ENCODE measurements at regions not wholly inside any gene's neighbourhood (a gene's known extent, or its start where the extent isn't known, plus 50 kb on each side); places are given as distances from the start of the nearest gene placed in this dataset.
"Not testable (repeated sequence)": the region's sequence is repeated elsewhere in the genome, so short reads cannot be mapped to it uniquely, and the experiment has no call there.

DNA sequence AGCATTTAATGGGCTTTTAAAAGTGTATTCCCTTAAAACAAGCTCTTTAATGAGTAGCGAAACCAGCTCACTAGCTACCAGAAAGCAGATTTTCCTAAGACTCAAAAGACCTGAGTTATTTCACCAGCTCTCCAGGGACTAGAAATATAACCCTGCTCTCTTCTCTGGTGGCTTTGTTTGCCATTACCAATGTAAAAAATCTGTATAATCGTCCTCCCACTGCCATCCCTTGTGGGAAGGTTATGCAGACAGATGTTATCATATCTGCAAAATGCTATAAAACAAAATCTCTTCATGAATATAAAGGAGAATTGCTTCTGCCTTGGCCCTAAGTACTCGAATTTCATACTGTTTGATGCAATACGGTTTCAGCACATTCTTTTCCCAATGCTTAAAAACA lies 335.2 kb downstream of the NUP35 start:
- no peak for DNase-seq

DNA sequence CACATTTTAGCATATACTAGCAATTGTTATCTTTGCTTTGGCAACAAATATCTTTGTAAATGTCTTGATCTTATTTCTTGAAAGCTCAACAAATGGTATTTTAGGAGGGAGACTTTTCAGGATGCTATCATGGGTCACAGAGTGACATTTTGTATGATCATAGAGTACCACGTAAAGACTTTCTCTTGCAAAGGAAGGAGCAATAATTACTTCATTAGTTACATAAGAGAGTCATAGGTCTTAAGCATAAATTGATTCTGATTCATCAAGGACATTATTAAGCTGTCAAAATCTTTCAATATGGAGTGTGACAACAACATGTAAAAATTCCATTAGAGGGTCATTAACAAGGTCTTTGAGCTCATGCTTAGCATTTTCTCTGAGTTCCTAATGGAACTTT lies 339.6 kb downstream of the NUP35 start:
- DNase-seq = no peak

DNA sequence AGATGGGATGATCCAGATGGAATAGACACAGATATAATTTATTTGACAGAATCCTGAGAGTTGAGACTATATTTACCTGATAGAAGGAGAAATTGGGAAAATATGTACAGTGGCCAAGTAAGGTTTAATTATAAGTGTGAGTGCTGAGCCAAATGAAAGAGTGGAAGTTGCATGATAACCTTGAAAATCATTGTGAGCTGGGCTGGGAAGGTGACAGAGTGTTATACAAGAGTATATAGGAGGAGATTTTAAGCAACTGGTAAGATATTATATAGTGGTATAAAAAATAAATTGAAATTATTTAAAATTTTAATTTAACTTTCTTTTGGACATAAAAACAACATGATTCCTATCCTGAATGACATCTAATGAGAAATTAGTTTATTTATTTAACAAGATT lies 340.8 kb downstream of the NUP35 start:
- DNase-seq = no peak

- no peak for DNase-seq
These were observed 350.9 kb downstream of the NUP35 start for GRCh38 chr2:183474912-183475695.

GRCh38 chr2:183476490-183476889 lies 352.2 kb downstream of the NUP35 start:
- no peak for DNase-seq

DNA sequence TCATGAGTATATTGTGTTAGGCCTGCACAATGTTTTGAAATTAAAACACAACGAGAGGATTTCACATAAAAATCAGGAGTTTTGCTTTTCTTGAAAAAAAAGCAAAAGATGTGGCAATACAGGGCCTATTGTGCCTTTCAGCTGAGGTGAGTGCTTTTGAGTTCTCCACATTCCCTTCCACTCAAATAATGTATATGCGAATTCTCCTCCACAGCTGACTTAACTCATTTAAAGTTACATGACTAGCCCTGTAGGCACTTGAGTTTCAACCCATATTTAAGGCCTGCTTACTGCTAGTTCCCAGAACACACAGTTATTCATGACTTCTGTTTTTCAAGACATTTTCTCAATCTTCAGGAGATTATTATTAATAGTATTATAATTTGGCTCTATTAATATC lies 353.1 kb downstream of the NUP35 start:
- DNase-seq = no peak

- not testable (repeated sequence) for DNase-seq
These were observed 354.8 kb downstream of the NUP35 start for GRCh38 chr2:183478941-183479595.

GRCh38 chr2:183487326-183487725 lies 363.1 kb downstream of the NUP35 start:
- DNase-seq = no peak

- no peak for DNase-seq
These were observed 364.2 kb downstream of the NUP35 start for GRCh38 chr2:183488421-183488820.

- DNase-seq = no peak
These were observed 366.2 kb downstream of the NUP35 start for GRCh38 chr2:183490489-183490888.

- no peak for DNase-seq
These were observed 366.7 kb downstream of the NUP35 start for GRCh38 chr2:183490914-183491313.

DNA sequence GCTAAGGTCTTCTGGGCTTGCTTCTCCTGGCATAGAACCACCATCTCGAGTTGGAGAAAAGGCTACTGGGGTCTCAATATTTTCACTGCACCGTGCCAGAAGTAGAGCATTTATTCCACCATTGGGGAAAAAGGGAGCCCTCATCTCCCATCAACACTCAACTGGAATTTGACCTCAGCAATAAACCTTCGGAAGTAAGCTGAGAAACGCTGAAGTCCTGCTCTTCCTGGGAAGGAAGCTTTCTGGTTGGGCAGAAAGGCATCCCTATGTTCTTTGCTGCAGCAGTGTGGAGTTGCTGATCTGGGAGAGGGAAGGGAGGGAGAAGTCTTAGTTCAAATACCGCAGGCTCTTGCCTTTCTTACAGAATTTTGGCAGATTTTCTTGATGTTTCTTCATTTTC lies 368.8 kb downstream of the NUP35 start:
- DNase-seq = no peak

GRCh38 chr2:183495079-183495478 lies 370.8 kb downstream of the NUP35 start:
- no peak for DNase-seq

GRCh38 chr2:183495589-183496267 lies 371.5 kb downstream of the NUP35 start:
- no peak for DNase-seq

DNA sequence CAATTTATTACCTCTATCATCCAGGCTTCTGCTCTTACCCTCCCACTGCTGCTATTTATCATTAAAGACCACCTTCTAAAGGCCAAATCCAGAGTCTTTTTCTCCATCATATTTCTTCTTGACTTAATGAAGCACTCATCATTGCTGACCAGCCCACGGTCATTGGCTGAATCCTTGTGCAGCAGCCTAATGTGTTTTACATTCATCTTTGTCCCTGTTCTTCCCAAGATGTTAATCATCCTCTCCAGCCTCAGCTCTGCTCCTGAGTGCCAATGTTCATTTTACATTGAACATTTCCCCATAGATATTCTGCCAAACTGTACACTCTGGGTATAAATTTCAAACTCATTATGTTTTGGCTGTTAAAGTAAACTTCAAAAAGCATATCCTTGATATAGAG lies 373.6 kb downstream of the NUP35 start:
- DNase-seq = no peak

DNA sequence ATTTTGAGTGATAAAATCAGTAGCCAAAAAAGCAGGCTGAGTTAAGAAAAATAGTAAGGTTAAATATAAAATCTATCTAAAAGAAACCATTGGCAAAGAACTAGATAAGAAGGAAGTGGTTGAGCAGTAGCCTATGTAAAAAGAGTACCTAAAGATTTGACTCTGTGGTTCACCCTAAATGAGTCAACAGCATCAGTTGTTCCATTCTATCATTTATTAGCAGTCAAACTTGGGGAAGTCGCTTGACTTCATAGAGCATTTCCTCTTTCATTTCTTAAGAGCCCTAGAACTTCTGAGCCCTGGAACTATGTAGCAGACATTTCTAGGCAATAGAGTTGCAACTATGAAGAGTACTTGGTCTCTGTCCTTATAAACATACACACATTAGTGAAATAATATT lies 381.7 kb downstream of the NUP35 start:
- DNase-seq = no peak

DNA sequence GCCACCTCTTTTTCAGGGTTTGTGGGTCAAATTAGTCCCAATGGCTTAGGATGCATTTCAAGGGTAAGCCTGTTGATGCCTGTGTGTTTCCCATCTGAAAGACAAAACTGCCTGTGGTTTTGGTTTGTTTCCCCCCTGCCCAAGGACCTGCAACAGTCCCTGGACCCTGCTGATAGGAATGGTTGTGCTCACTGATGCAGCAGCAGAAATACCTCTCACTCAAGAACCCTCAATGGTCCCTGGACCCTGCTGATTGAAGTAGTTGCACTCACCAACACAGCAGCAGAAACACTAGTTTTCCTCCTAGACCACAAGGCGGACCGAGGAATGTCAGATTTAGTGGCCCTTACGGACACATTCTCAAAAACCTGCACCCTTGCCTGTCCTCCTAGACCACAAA lies 386.9 kb downstream of the NUP35 start:
- no peak for DNase-seq

DNA sequence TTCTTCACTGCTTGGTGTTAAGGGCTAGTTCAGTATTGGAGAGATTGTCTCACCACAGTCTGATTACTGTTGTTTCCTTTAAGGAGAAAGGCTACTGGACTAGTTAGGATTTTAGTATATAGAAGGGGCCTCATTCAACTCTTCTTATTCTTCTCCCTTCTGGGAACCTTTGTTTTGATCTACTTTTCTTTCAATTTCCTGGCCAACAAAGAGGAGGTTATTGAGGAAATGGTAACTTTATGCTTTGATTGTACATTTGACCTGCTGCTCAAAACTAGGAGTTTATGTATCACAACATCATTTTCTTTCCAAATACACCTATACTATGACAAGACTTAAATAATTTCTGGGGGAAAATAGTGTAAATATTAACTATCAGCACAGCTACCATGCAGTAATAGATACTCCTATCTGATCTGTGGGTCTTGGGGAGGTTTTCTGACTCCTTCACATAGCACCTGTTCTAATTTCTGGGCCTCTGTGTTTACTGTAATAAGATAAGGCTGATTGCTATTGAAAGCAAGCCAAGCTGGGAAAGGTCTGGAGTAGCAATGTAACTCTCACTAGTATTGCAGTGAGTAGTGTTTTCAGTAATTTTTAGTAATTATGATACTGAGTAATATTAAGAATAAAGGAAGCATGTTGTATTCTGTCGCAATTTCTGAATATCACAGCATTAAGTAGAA lies 395.3 kb downstream of the NUP35 start:
- no peak for DNase-seq

- no peak for DNase-seq
These were observed 397.7 kb downstream of the NUP35 start for GRCh38 chr2:183521911-183522310.

GRCh38 chr2:183522489-183523266 lies 398.4 kb downstream of the NUP35 start:
- no peak for DNase-seq

GRCh38 chr2:183530333-183530901 lies 406.2 kb downstream of the NUP35 start:
- no peak for DNase-seq

- DNase-seq = no peak
These were observed 408.3 kb downstream of the NUP35 start for GRCh38 chr2:183532514-183532913.

Data from right kidney (tissue), 1 donor.